ENCODE measurements at regions not wholly inside any gene's neighbourhood (a gene's known extent, or its start where the extent isn't known, plus 50 kb on each side); places are given as distances from the start of the nearest gene placed in this dataset.

DNA sequence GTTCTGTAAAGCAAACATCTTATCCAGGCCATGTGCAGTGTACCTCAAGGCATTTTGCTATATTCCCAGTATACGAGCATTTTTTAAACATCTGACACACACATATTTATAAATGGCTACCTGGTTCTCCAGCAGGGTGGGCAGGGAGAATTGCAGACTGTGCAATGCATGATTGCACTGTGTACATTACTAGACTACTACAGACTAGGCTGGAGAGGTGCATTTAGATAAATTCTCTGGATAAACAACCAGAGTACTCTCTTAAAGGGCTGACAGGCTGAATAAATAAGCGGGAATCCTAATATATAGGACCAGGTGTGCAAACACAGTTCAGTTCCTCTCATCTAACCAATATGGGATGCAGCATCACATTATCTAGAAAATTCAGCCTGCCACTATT is 428.3 kb upstream of the ARID1B start:
- H2AFZ ChIP-seq: no peak overlapping the region
- H3K4me3 ChIP-seq: no peak overlapping the region
- TF ChIP-seq POLR2AphosphoS5 (IDR thresholded peaks at IDR 0.05; ENCODE audit: low read depth): no peak
- TF ChIP-seq, protein P1, sequence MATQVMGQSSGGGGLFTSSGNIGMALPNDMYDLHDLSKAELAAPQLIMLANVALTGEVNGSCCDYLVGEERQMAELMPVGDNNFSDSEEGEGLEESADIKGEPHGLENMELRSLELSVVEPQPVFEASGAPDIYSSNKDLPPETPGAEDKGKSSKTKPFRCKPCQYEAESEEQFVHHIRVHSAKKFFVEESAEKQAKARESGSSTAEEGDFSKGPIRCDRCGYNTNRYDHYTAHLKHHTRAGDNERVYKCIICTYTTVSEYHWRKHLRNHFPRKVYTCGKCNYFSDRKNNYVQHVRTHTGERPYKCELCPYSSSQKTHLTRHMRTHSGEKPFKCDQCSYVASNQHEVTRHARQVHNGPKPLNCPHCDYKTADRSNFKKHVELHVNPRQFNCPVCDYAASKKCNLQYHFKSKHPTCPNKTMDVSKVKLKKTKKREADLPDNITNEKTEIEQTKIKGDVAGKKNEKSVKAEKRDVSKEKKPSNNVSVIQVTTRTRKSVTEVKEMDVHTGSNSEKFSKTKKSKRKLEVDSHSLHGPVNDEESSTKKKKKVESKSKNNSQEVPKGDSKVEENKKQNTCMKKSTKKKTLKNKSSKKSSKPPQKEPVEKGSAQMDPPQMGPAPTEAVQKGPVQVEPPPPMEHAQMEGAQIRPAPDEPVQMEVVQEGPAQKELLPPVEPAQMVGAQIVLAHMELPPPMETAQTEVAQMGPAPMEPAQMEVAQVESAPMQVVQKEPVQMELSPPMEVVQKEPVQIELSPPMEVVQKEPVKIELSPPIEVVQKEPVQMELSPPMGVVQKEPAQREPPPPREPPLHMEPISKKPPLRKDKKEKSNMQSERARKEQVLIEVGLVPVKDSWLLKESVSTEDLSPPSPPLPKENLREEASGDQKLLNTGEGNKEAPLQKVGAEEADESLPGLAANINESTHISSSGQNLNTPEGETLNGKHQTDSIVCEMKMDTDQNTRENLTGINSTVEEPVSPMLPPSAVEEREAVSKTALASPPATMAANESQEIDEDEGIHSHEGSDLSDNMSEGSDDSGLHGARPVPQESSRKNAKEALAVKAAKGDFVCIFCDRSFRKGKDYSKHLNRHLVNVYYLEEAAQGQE (IDR thresholded peaks at IDR 0.05; ENCODE audit: unreplicated experiment): no peak
- TF ChIP-seq JUNB (IDR thresholded peaks at IDR 0.05; ENCODE audit: unreplicated experiment): no peak
- no peak for TF ChIP-seq ZNF331 (CRISPR knock-in tag; IDR thresholded peaks at IDR 0.05; ENCODE audit: low read depth)
- TF ChIP-seq ZNF114 (CRISPR knock-in tag; IDR thresholded peaks at IDR 0.05): no peak
- TF ChIP-seq NANOG (IDR thresholded peaks at IDR 0.05; ENCODE audit: borderline replicate concordance): no peak
- TF ChIP-seq ETS1 (IDR thresholded peaks at IDR 0.05): no peak
- no peak for TF ChIP-seq EZH2phosphoT487 (IDR thresholded peaks at IDR 0.05; ENCODE audit: unreplicated experiment)
- no peak for TF ChIP-seq STAT1 (IDR thresholded peaks at IDR 0.05; ENCODE audit: unreplicated experiment)
- no peak for TF ChIP-seq CREB1 (CRISPR knock-in tag; IDR thresholded peaks at IDR 0.05; ENCODE audit: low read depth)
- no peak for TF ChIP-seq ZNF462 (CRISPR knock-in tag; IDR thresholded peaks at IDR 0.05)
- TF ChIP-seq CTCF (conservative IDR thresholded peaks at IDR 0.05; ENCODE audit: low read depth in 2 of 2): no peak
- no peak for TF ChIP-seq EZH2 (IDR thresholded peaks at IDR 0.05; ENCODE audit: low read depth, unreplicated experiment)
- H3K4me1 Mint-ChIP-seq: no peaks in the 10 kb centered on the region
- no peak overlapping the region for H3K4me2 ChIP-seq
- H3K4me3 Mint-ChIP-seq: no peak overlapping the region
- H3K27me3 ChIP-seq (ENCODE audit: insufficient read depth): no peaks in the 10 kb centered on the region
- no peaks in the 10 kb centered on the region for H4K20me1 ChIP-seq (replicated peaks; ENCODE audit: insufficient read depth)
- no peak for DNase-seq (ENCODE audit: low spot score)
- no peaks in the 10 kb centered on the region for H3K9me3 Mint-ChIP-seq
- no peak overlapping the region for H3K27ac ChIP-seq (ENCODE audit: low read depth)
- ATAC-seq: no peak
- no peaks in the 10 kb centered on the region for H3K9me2 ChIP-seq (ENCODE audit: insufficient read depth)
- no peaks in the 10 kb centered on the region for H3K36me3 ChIP-seq (ENCODE audit: insufficient read depth)
- no peaks in the 10 kb centered on the region for H3K36me3 Mint-ChIP-seq (ENCODE audit: low read depth)
- H3K27me3 Mint-ChIP-seq (ENCODE audit: insufficient read depth, low read depth, poor library complexity): peaks cover 3% of the 10 kb centered on the region
- H3K79me2 ChIP-seq (replicated peaks; ENCODE audit: insufficient read depth): no peaks in the 10 kb centered on the region
- no peak overlapping the region for H3K27ac Mint-ChIP-seq
- no peaks in the 10 kb centered on the region for H3F3A ChIP-seq (replicated peaks; ENCODE audit: low read depth)
- no peaks in the 10 kb centered on the region for H3K4me1 ChIP-seq (ENCODE audit: insufficient read depth)

Measured in GM23338 (cell line).